Stimulated activated naive CD4-positive, alpha-beta T cell treated with Interleukin-2 at 50 U/mL for 16 hours (primary cell): ENCODE measurements at regions not wholly inside any gene's neighbourhood (a gene's known extent, or its start where the extent isn't known, plus 50 kb on each side); places are given as distances from the start of the nearest gene placed in this dataset.

Source experiments
- DNase-seq: peaks from one replicate; lab custom pipeline; 2025; lab: John Stamatoyannopoulos, UW

DNA sequence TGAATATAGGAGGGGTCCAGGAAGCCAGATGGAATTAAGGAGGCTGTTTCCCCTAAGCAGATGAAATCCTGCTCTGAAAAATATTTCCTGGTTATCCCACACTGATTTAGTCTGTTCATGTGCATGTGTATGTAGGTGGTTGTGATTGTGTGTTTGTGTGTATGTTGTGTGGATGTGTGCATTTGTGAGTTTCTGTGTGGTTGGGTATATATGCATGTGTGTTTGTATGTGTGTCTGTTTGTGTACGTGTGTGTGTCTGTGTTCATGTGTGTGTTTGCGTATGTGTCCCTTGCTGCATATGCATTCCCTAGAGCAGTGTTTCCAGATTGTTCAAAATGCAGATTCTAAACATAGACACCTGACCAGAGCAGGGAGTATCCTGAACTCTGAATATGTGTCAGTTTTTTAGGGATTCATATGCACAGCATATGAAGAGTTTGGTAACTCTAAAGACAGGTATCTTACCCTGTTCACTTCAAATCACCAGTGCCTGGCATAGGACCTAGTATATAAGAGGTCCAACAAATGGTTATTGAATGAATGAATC is 239.8 kb downstream of the MAFB start:
- no peak for DNase-seq

DNA sequence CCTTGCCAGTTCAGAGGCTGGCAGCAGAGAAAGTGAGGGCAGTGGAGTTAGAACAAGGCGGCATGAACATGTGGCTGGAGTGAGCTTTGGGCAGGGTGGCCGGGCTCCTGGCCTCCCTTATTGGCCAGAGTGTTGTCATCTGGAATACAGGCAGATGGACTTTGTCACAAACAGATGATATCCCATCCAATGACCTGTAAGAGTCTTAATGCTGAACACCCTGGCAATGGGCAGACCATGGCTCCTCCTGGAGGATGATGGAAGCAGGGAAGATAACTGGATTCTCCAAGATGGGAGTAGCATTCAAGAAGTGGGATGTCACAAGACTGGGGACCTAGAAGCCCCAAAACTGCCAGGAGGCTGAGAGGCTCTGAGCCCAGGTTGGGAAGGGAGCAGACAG is 242.1 kb downstream of the MAFB start:
- no peak for DNase-seq

DNA sequence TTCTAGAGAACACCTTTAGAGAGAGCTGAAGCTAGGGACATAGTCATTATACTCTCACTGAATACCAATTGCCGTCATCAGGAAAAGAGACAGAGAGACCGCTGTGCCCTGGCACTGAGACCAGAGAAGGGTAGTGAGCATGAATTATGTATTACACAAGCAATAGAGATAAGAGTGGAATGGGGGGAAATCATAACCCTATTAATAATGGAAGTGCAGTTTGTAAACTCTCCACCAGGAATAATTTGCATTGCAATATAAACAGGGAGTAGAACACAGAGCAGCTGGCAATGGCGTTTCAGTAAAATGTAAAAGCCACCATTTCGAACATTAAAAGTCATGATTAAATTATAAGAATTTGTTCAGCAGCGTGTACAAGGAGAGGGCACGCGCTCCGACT is 244.5 kb downstream of the MAFB start:
- DNase-seq, result no peak

DNA sequence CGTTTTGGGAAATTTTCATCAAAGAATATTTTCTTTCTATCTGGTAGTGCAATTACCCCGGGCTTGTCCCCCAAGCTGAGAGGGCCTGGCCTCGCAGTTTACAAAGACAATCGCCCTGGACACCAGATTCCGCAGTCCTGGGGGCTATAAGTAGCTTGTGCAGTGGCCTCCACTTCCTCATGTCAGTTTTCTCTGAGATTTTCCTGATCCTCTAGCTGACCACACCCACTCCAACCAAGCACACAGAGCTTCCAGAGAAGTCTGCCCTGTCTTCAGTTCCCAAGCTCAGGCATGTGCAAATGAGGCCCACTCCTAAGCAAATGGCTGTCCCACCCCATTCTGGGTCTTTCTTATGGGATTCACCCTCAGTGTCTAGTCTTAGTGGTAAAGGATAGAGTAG is 245.3 kb downstream of the MAFB start:
- DNase-seq, result no peak

DNA sequence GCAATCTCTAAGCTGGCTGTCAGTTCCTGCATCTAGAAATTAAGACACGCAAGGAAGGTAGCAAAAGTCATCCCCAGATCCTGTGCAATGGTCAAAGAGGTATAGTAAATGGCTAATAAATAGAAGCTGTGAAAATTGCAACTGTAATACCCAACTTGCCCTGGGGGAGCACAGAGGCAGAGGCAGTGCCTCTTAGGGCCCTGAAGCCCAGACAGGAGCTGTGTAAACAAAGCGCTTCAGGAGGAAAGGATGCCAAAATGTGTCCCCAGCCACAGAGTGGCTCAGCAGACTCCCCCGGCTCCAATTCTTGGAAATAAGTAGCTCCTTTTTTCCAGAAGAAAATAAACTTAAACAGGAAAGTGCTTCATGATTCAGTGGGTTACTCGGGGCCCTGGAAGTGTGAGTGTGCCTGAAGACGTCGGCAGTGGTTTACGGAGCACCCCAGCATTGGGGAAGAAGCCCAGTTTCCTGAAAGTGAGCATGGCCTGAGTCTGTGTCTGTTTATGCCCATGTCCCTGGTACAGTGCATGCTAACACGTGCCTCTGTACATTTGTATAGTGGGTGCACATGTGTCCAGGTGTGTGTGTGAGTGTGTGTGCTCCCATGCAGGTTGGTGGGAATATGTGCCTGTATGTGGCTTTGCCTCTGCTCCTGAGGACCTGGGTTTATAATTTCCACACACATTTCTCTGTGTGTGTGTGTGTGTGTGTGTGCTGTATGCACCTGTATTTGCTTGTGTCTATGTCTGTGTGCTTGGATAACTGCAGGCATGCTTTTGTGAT is 246.7 kb downstream of the MAFB start:
- no peak for DNase-seq

DNA sequence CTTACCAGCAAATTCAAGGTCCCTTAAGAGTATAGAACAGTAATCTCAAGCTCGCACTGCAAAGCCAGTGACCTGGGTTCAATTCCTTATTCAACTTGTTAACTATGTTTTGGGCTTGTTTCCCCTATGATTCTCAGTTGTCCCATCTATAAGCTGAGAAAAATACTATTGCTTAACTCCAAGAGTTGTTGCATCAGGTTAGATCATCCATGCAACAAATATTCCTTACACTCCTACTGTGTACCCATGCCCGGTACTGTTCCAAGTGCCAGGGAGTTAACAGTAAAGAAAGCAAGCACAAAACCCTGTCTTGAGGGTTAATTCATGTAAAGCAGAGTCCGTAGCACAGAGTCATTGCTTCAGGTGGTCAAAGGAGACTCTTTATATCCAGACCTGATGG is 247.3 kb downstream of the MAFB start:
- DNase-seq, result no peak

DNA sequence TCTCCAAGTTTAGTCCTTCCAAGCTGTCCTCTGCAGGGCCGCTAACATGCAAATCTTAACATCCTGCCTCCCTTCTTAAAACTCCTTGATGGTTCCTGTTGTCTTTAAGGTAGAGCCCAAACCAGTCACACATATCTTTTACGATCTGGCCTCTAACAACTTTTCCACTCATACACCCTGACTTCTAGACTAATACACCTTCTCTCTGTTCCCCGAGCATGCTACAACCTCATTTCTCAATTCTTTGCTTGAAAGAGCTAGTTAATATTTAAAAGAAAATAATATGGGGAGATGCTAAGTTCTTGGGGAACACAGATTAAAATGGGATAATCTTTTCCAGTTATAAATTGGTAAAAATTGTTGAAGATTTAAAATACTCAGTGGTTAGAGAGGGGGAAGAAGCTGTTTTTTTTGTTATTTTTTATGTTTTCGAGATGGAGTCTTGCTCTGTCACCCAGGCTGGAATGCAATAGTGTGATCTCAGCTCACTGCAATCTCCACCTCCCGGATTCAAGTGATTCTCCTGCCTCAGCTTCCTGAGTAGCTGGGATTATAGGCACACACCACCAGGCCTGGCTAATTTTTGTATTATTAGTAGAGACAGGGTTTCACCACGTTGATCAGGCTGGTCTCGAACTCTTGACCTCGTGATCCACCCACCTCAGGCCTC is 250.7 kb downstream of the MAFB start:
- DNase-seq, result no peak

DNA sequence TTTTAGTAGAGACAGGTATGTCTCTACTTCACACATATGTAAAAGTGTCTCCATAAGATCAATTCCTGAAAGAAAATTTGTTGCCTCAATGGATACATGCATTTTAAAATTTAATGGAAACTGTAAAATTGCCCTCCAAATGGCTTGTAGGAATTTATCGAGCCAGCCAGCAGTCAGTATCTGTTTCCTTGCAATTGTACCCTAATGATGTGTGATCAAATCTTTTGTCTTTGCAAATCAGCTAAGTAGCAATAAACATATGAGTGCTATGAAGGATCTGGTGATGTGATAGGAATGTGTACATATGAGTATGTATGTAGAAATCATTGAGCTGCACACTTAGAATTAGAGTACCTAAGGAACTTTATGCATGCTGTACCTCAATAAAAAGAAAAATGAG is 253.0 kb downstream of the MAFB start:
- no peak for DNase-seq

DNA sequence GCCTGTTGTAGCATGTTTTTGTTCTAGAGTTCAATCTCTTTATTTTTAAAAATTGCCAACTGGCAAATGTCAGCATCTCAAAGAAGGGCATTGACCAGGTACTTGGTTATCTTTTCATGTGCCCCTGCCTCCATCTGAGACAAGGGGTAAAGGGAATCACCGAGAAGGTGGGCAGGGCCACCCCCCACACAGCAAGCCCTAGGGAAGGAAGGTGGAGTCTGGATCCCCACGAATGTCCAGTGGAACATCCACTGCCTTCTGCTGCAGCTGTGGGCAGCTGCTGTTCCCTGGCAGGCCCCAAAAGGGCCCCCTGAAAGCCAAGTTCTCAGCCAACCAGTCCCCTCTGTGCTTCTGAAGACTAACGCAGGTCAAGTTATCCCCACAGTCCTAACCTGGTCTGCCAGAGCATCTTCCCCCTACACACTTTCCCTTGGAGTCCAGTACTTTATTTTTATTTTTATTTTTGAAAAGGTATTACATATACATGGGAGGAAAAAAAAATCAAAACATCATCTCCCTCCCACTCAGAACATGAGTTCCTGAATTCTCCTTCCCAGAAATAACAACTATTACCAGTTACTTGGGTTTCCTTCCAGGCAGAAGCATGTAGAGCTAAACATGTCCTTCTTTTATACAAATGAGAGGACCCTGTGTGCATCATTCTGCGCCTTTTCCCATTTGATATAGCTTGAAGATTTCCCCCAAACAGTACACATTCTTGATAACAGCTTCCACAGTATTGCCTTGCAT is 253.7 kb downstream of the MAFB start:
- DNase-seq, result no peak

DNA sequence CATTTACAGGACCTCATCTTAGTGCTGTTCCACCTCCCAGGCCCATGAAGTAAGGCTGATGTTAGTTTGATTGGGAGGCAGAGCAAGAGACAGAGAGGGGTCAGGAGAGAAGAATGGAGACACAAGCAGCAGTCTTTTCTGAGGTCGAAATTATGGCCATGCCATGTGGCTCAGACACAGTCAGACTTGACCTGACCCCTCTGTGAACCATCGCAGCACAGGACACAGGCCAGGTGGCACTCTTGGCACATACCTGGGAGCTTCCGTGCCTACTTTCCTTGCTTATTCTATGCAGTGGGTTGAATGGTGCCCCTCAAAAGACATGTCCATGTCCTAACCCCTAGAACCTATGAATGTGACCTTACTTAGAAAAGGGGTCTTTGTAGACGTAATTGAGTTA is 254.9 kb downstream of the MAFB start:
- DNase-seq, result no peak

DNA sequence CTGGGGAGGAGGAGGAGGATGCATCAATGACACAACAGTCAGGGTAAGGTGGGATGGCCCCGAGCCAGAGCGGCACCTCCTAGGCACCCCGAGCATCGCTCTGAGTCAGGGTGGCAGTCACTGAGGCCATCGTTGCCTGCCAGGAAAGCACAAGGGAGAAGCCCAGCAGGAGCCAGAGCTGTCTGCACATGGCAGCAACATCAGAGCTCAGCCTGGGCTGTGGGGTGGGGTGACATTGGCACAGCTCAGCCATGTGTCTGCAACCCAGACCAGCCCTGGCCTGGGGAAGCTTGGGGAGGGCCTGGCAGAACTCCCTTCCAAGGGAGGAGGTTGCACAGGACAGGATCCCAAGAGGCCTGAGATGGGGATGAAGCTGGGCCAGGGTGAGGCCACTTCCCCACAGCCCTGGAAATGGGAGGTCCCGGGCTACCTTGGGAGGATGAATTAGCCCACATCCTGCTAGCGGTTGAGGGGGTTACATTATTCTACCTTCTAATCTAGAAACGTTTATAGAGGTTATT is 255.6 kb downstream of the MAFB start:
- DNase-seq, result no peak

DNA sequence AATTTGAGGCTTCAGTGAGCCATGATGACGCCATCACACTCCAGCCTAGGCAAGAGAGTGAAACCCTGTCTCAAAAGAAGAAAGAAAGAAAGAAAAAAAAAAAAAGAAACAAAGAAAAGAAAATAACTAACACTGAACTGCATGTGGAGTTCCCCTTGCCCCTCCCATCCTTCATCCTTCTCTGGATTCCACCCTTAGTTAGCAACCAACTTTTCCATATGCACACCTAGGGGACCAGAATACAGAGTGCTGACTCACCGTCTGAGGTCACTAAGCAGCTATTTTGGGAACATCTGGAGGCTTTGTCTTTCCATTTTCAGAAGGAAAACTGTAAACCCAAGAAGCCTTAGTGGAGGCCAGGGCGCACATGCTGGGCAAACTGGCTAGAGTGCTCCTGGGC is 257.4 kb downstream of the MAFB start:
- DNase-seq, result no peak

DNA sequence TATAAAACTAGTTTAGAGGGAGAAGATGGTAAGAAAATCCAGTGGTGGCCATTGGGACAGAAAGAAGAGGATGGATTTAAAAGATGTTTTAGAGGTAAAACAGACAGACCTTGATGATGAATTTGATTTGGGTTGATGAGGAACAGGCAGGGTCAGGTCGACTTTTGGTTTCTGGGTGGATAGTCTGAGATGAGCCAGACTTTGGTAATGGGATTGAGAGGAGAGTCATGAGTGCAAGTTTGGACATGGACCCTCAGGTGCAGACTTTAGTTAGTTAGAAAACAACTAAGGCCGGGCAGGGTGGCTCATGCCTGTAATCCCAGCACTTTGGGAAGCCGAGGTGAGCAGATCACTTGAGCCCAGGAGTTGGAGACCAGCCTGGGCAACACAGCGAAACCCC is 257.9 kb downstream of the MAFB start:
- DNase-seq, result no peak

DNA sequence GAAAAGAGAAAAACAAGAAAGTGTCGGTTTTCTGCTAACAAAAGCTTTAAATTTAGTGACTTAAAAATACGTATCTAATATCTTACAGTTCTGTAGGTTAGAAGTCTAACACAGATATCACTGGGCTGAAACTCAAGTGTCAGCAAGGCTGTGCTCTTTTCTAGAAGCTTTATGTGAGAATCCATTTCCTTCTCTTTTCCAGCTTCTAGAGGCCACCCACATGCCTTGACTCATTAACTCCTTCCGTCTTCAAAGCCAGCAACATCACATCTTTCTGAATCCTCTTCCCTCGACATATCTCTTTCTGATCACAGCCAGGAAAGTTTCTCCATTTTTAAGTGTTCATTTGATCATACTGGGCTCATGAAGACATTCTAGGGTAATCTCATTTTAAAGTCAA is 262.0 kb downstream of the MAFB start:
- no peak for DNase-seq

DNA sequence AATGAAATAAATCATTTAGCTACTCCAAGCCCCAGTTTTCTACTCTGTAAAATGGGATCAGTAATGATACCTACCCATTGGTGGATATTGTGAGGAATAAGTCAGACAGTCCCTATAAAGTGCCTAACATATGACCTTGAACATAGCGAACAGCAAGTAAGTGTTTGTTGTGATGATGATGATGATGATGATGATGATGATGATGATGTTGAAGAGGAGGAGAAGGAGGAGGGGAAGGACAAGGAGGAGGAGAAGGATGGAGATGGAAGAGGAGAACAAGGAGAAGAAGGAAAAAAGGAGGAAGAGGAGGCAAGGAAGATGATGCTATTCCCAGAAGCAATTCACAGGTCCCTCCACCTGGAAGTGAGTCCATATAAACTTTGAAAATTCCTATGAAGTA is 264.3 kb downstream of the MAFB start:
- no peak for DNase-seq

DNA sequence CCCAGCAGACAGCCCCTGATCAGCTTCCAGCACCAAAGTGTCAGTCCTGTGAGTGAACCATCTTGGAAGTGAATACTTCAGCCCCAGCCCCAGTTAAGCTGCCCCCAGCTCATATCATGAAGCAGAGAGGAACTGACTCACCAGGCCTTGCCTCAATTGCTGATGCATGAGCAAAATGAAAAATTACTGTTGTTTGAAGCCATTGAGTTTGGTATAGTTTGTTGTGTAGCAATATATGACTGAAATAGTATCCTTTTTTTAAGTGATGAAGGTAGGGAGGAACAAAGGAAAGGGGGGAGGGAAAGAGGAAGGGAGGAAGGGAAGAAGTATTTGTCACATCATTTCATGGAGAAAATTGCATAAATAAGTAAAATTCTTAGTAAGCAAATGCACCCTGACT is 266.4 kb downstream of the MAFB start:
- no peak for DNase-seq

DNA sequence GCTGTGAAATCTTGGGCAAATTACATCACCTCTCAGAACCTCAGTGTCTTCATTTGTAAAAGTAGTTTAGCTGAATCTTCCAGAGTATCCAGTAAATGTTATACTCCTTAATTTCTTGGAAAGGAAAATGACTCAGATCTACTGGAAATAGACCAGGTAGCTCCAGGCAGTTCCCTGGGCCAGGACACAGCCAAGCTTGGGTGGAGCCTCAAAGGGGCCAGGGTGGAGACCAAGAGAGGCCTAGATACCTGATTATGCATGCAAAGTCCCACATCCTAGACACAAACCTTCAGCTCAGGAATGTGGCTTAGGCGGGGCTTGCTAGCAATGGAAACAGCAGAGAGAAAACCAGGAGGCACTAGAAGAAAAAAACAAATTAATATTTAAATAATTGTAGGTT is 272.8 kb downstream of the MAFB start:
- DNase-seq, result no peak

DNA sequence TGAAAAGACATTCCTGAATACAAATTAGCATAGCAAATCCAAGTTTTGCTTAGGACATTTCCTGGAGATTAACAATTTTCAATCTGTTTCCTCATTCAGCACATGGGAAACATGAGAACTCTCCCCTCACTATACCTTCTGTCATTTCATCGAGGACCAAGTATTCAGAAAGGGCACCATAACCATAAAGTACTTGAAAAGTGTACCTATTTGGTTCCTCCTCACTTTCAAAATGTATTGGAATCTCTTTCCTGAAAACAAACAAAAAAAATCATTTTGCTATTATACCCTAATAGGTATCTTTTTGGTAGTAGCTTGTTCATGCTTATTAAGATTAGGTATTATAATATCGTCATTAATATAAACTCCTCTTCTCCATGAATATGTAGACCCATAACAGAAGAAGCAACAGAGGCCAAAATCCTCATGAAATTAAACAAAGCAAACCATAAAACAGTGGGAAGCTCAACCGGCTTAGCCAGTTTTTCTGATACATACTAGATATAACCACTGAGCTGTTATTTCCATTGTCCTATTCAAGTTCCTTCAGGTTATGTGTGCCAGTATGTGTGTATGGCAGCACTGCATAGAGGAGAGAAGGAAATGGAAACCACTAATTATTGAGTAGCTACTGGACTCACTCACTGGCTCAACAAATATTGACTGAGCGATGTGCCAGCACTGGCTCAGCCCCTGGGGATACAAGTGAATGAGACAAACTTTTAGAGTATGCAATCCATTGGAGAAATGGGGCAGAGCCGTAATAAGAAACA is 274.0 kb downstream of the MAFB start:
- no peak for DNase-seq

DNA sequence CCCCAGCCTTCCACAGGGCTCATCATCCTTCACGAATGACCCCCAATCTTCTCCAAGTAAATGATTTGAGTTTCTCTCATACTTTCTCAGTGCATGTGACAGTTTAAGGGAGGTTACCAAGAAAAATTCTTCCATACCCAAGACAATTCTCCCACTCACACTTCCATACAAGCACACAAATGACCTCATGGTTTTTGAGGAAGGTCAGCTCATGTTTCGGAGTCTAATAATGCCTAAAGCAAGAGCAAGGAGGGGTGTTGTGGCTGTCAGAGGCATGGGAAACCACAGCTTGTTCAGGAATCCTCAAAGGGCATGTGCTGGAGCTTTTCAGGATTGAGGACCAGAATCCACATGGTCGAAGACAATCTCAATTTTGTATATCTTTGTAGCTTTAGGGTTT is 279.0 kb downstream of the MAFB start:
- DNase-seq, result no peak

DNA sequence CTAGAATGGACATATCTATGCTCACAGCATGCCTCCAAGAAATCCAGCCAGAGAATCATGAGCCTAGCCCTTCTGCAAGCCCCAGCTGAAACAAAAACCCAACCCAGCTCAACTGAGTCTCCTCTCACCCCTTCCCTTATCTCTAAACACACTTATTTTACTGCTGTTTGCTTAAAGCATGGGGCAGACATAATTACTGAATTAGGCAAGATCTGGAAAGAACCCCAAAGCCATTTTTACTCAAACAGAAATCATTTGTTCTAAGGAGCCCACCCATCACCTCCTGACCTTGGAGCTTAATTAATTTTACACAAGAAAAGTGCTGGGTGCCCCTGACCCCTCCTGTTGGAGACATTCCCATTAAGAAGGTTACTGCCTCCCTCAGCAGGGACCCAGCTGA is 291.6 kb downstream of the MAFB start:
- DNase-seq, result no peak

DNA sequence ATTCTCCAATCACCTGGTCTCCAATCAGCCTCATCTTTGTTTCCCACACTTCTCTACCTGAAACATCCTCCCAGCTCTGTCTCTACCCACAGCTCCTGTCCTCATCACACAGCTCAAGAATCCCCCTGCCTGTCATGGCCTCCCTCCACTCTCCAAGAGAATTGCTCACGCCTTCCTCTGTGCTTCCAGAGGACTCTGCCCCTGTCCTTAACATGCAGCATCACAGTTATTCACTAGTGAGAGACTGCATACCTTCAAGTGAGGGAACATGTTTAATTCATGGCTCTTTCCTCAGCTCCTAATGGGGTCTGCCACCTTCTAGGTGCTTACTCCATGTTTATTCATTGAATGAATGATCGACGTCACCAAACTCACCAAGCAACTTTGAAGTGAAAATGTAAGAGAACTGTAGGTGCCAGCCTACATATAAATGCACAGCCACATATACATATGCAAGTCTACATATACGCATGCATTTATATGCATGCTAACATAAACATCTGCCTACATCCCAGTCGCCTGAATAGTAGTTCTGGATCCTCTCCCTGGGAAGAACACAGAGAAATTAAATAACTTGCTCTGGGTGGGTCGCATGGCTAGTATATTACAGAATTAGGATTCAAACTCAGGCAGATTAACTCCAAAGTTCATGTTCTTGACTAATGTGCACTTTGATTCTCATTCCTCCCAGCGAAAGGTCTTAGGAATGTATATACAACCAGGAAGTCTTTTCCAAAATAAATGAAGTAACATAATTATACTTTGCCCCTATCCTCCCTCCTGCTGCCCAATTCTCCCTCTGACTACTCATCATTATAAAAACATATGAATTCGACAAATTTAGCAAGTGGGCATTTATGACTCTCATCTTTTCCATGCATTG is 295.6 kb downstream of the MAFB start:
- DNase-seq, result no peak
